Endothelial cell of umbilical vein (primary cell): ENCODE measurements at regions not wholly inside any gene's neighbourhood (a gene's known extent, or its start where the extent isn't known, plus 50 kb on each side); places are given as distances from the start of the nearest gene placed in this dataset.

Source experiments
- BruUV-seq: library from RNA; stranded (reverse); fragments of 400-500 nt; replicated peaks from 2 replicates; lab custom pipeline; 2021; lab: Mats Ljungman, UMichigan
- CTCF ChIA-PET: fragments of 300-600, 350-600 bp; sonication (Branson Sonifier 250); formaldehyde crosslinking; loops from one replicate; lab custom pipeline; 2021; ENCODE audit warnings: antibody characterized with exemption, inconsistent platforms; lab: Charles Lee
- POLR2A ChIA-PET: fragments of 300-600, 350-600 bp; sonication (Branson Sonifier 250); formaldehyde crosslinking; loops from one replicate; lab custom pipeline; 2021; ENCODE audit warnings: antibody characterized with exemption, inconsistent platforms; lab: Charles Lee
- DNase-seq: peaks from one replicate; pipeline ENCODE4 v3.0.0-alpha.2; 2011; ENCODE audit warnings: low read depth, low spot score
- FAIRE-seq: peaks from 2 replicates; lab custom pipeline; 2011; peaks lifted over from hg19 to GRCh38; lab: Jason Lieb, UNC
- H2AFZ ChIP-seq: 2 replicates; pipeline ENCODE4 v1.6.0; 2012; ENCODE audit warnings: low read depth, low read length, control low read depth, inconsistent platforms
- H3K27ac ChIP-seq: 2 replicates; pipeline ENCODE4 v1.5.1; 2011; ENCODE audit warnings: low read depth, mild to moderate bottlenecking, control low read depth, low read length, moderate library complexity; ENCODE audit not compliant: insufficient read depth
- H3K27me3 ChIP-seq, 2 experiments: 2 replicates each; pipeline versions ENCODE4 v1.6.0 to v1.6.1; 2011; ENCODE audit warnings: low read length in 2 of 2, mixed read lengths in 1 of 2; ENCODE audit not compliant: control insufficient read depth in 2 of 2, insufficient read depth in 2 of 2
- H3K36me3 ChIP-seq, 2 experiments: 2 replicates in 1 of 2; 3 replicates in 1 of 2; pipeline ENCODE4 v1.5.1; 2011; ENCODE audit warnings: low read length in 2 of 2, mild to moderate bottlenecking in 1 of 2, moderate library complexity in 1 of 2; ENCODE audit not compliant: control insufficient read depth in 2 of 2, insufficient read depth in 2 of 2; ENCODE audit errors: extremely low read depth in 1 of 2
- H3K4me1 ChIP-seq: 3 replicates; pipeline ENCODE4 v1.5.1; 2011; ENCODE audit warnings: mild to moderate bottlenecking, low read length; ENCODE audit not compliant: control insufficient read depth, insufficient read depth; ENCODE audit errors: extremely low read depth
- H3K4me2 ChIP-seq: 2 replicates; pipeline ENCODE4 v1.6.1; 2011; ENCODE audit warnings: low read length, control low read depth, mixed read lengths; ENCODE audit not compliant: insufficient read depth
- H3K4me3 ChIP-seq, 3 experiments: fragments of 200-600 bp in 1 of 3; sonication (generic), shearing (Covaris generic) in 1 of 3; replicated peaks in 1 of 3; 2 replicates each; pipeline ENCODE4 v1.5.1; 2011 to 2016; ENCODE audit warnings: control low read depth in 3 of 3, low read length in 3 of 3, mild to moderate bottlenecking in 2 of 3, inconsistent platforms in 1 of 3, low read depth in 1 of 3, moderate library complexity in 1 of 3; ENCODE audit not compliant: insufficient read depth in 1 of 3
- H3K79me2 ChIP-seq: 2 replicates; pipeline ENCODE4 v1.6.0; 2012; ENCODE audit warnings: low read length, inconsistent platforms; ENCODE audit not compliant: control insufficient read depth, insufficient read depth
- H3K9ac ChIP-seq: replicated peaks from 2 replicates; pipeline ENCODE3; 2011; ENCODE audit warnings: low read length, control low read depth; ENCODE audit not compliant: insufficient read depth; ENCODE audit errors: extremely low read depth
- H3K9me1 ChIP-seq: replicated peaks from 3 replicates; pipeline ENCODE4 v1.6.0; 2011; ENCODE audit warnings: mild to moderate bottlenecking, low read length; ENCODE audit not compliant: control insufficient read depth, insufficient read depth; ENCODE audit errors: extremely low read depth
- H3K9me3 ChIP-seq: replicated peaks from 2 replicates; pipeline ENCODE4 v1.5.1; 2012; ENCODE audit warnings: low read length, inconsistent platforms; ENCODE audit not compliant: control insufficient read depth, insufficient read depth
- H4K20me1 ChIP-seq: replicated peaks from 2 replicates; pipeline ENCODE3; 2011; ENCODE audit warnings: mild to moderate bottlenecking, low read length; ENCODE audit not compliant: control insufficient read depth, insufficient read depth; ENCODE audit errors: extremely low read depth
- EZH2 ChIP-seq: IDR thresholded peaks from 2 replicates; pipeline ENCODE4 v1.6.1; 2012; ENCODE audit warnings: borderline replicate concordance, low read depth, mild to moderate bottlenecking, moderate library complexity, low read length, inconsistent platforms; ENCODE audit not compliant: severe bottlenecking
- FOS ChIP-seq: IDR thresholded peaks from 2 replicates; pipeline ENCODE4 v1.6.1; 2011; ENCODE audit warnings: mild to moderate bottlenecking, low read length, moderate library complexity, borderline replicate concordance; ENCODE audit not compliant: insufficient read depth
- GATA2 ChIP-seq: IDR thresholded peaks from 2 replicates; pipeline ENCODE4 v1.7.0; 2011; ENCODE audit warnings: low read depth, mild to moderate bottlenecking, moderate library complexity, mixed read lengths, low read length; ENCODE audit not compliant: insufficient read length, insufficient read depth
- JUN ChIP-seq: IDR thresholded peaks from 2 replicates; pipeline ENCODE4 v1.6.1; 2011; ENCODE audit warnings: borderline replicate concordance, low read depth; ENCODE audit not compliant: insufficient read length, insufficient read depth
- MYC ChIP-seq: IDR thresholded peaks from one replicate; pipeline ENCODE4 v1.6.1; 2011; ENCODE audit warnings: mild to moderate bottlenecking, low read depth, low read length
- POLR2A ChIP-seq: IDR thresholded peaks from 2 replicates; pipeline ENCODE4 v1.6.1; 2012; ENCODE audit warnings: low read depth, mild to moderate bottlenecking, control low read depth, low read length
- POLR2AphosphoS5 ChIP-seq: IDR thresholded peaks from 2 replicates; pipeline ENCODE4 v1.6.1; 2012; ENCODE audit warnings: low read depth, mild to moderate bottlenecking, control low read depth, low read length, moderate library complexity; ENCODE audit not compliant: insufficient read depth
- dilution Hi-C: fragments of 300-500 bp; cut with MboI; formaldehyde crosslinking; loops from one replicate; pipeline ENCODE4 v1.15.0; 2019; ENCODE audit warnings: low sequenced_read_pairs; ENCODE audit not compliant: extremely low pct_ligation_motif_present
- intact Hi-C: fragments of 100-400 bp; cut with micrococcal nuclease; formaldehyde crosslinking; loops from one replicate; pipeline ENCODE4 v1.10.0; 2022
- TF ChIP-seq, protein P1 (sequence below): IDR thresholded peaks from 2 replicates; pipeline ENCODE4 v1.6.1; 2011; ENCODE audit not compliant: insufficient read depth, insufficient read length
- TF ChIP-seq, protein P2 (sequence below), 2 donors: IDR thresholded peaks; 1 replicate in 1 of 2; 2 replicates in 1 of 2; pipeline ENCODE4 v1.5.1; 2011; ENCODE audit warnings: low read length in 2 of 2, mild to moderate bottlenecking in 2 of 2, moderate library complexity in 2 of 2, control low read depth in 1 of 2, inconsistent platforms in 1 of 2, low read depth in 1 of 2; ENCODE audit not compliant: insufficient read depth in 1 of 2; ENCODE audit errors: extremely low read depth in 1 of 2

DNA sequence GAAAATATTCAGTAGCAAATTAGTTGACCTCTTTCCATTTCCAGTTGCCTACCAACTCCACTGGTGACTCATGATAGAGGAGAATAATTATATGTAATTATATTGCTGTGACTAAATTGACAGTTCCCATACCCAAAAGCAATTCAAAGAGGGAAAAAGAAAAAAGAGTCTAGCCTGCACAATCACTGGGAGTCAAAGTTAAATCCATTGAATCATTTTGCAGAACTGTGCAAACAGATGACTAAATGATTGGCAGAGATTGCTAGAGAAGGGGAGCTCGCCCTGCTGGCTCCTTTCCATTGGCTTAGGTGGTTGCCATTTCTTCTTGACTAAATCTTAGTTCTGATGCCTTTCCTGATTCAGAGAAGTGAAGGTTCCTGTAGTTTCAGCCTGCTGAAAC lies 1228.6 kb upstream of the SORCS1 start:
- no peak overlapping the region for H2AFZ ChIP-seq
- no peak overlapping the region for H3K9ac ChIP-seq
- BruUV-seq, result no TSS peak
- intact Hi-C loops, result no loop called here
- no peak overlapping the region for H3K4me2 ChIP-seq
- H3K79me2 ChIP-seq, result no peaks in the 10 kb centered on the region
- no peaks in the 10 kb centered on the region for H3K9me1 ChIP-seq
- DNase-seq, result no peak
- no peaks in the 10 kb centered on the region for H3K27me3 ChIP-seq
- no peaks in the 10 kb centered on the region for H4K20me1 ChIP-seq
- H3K4me3 ChIP-seq, result no peak overlapping the region
- dilution Hi-C loops, result no loop called here
- H3K36me3 ChIP-seq, result no peaks in the 10 kb centered on the region
- no peaks in the 10 kb centered on the region for H3K4me1 ChIP-seq
- no peak for TF ChIP-seq JUN
- no peak for TF ChIP-seq GATA2
- TF ChIP-seq, protein P1, sequence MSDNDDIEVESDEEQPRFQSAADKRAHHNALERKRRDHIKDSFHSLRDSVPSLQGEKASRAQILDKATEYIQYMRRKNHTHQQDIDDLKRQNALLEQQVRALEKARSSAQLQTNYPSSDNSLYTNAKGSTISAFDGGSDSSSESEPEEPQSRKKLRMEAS, result no peak
- no peak for TF ChIP-seq MYC
- no peak for TF ChIP-seq FOS
- TF ChIP-seq, protein P2, sequence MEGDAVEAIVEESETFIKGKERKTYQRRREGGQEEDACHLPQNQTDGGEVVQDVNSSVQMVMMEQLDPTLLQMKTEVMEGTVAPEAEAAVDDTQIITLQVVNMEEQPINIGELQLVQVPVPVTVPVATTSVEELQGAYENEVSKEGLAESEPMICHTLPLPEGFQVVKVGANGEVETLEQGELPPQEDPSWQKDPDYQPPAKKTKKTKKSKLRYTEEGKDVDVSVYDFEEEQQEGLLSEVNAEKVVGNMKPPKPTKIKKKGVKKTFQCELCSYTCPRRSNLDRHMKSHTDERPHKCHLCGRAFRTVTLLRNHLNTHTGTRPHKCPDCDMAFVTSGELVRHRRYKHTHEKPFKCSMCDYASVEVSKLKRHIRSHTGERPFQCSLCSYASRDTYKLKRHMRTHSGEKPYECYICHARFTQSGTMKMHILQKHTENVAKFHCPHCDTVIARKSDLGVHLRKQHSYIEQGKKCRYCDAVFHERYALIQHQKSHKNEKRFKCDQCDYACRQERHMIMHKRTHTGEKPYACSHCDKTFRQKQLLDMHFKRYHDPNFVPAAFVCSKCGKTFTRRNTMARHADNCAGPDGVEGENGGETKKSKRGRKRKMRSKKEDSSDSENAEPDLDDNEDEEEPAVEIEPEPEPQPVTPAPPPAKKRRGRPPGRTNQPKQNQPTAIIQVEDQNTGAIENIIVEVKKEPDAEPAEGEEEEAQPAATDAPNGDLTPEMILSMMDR (IDR thresholded peaks at IDR 0.05; ENCODE audit: extremely low read depth in 1 of 2, insufficient read depth in 1 of 2, low read depth in 1 of 2, low read length in 2 of 2), result no peak
- TF ChIP-seq POLR2A, result no peak
- no peak for TF ChIP-seq EZH2
- no peak for TF ChIP-seq POLR2AphosphoS5
- no peak for FAIRE-seq
- peaks cover 6% of the 10 kb centered on the region for H3K9me3 ChIP-seq
- H3K27ac ChIP-seq, result no peak overlapping the region
- ChIA-PET POLR2A (no interaction called here), CTCF (no interaction called here)
